ENCODE measurements at regions not wholly inside any gene's neighbourhood (a gene's known extent, or its start where the extent isn't known, plus 50 kb on each side); places are given as distances from the start of the nearest gene placed in this dataset.
"Not testable (repeated sequence)": the region's sequence is repeated elsewhere in the genome, so short reads cannot be mapped to it uniquely, and the experiment has no call there.

GRCh38 chr7:136527554-136527953 lies 340.9 kb upstream of the CHRM2 start:
- DNase-seq, result no peak

- DNase-seq, result no peak
These were observed 341.9 kb upstream of the CHRM2 start for GRCh38 chr7:136526408-136527105.

GRCh38 chr7:136523571-136523970 lies 344.9 kb upstream of the CHRM2 start:
- DNase-seq, result no peak

DNA sequence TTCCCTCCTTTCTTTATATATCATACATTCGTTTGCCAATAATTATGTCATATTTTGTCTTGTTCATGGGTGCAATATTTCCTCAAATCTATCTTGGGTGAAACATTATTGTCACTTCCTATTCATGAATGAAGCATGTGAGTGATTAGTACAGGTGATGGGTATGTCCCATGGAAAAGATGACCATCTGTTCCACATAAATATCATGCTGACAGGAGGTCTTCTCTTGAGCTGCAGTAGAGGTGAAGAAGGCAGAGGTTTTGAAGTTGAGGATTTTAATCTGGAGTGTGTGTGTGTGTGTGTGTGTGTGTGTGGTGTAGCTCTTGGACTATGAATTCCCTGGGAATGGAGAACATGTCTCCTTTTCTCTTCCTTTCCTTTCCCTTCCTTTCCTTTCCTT lies 350.5 kb upstream of the CHRM2 start:
- DNase-seq, result peak; percentile 42

- DNase-seq, result no peak
These were observed 353.7 kb upstream of the CHRM2 start for GRCh38 chr7:136514776-136515175.

DNA sequence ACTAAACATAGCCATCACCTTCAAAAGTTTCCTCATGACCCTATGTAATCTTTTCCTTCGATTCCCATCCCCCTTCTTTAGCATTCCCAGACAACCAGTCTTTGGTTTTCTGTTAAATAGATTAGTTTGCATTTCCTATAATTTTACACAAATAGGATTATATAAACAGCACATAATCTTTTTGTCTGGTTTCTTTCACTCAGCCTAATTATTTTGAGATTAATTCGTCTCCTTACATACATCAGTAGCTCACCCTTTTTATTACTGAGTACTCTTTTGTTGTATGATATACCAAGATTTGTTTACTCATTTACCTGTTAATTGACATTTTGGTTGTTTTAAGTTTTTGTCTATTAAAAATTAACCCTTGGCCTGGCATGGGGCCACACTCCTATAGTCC lies 354.7 kb upstream of the CHRM2 start:
- DNase-seq, result no peak

DNA sequence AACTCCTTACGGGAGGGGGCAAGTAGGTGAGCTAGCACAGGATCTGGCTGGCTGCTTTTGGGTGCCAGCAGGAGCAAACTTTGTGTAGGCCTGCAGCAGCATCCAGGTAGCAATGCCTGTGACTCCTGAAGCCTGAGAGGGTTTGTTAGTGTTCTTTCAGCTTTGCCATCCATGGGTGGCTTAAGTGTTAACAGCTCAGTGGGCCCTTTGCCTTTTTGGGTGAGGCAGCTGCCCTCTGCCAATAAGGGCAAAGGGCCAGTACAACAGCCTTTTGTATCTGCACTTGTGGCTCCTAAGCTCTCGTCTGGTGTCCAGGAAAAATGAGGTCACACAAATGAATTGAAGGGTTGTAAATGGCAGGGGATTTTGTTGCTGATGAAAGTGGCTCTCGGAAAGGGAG lies 359.0 kb upstream of the CHRM2 start:
- no peak for DNase-seq

DNA sequence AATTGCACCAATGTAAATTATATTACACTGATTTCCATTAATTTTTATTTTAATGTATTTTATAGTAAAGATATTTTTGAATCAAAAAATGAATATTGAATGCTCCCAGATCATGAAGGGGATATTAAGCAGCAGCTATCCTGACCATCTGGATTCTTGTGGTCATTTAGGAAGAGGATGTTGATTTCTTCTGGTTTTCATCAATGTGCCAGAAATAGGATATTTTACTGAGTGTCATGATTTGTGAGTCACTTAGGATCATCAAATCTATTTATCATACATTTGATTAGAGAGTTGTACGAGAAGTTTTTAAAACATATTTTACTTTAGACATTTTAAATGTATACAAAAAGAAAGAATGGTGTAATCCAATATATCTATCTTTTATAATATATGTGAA lies 366.3 kb upstream of the CHRM2 start:
- DNase-seq, result no peak

GRCh38 chr7:136501151-136501550 lies 367.3 kb upstream of the CHRM2 start:
- DNase-seq, result no peak

DNA sequence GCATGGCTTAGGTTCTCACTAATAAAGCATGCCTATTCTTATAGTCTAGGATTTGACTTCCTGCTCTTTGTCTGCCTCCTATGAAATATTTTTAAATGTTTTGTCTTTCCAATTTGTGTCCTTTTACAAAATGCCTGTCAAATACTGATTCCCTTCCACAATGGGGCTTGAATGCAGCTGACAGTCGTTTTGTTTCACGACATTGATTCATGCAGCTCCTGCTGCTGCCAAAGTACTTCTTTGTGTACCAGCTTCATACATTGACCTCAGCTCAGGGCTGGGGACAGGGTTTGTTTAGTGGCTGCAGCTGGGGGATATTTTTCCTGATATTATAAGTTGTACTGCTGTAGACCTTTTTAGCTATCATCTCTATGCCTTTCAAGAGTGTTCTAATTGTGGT lies 371.9 kb upstream of the CHRM2 start:
- peak; percentile 70 for DNase-seq

DNA sequence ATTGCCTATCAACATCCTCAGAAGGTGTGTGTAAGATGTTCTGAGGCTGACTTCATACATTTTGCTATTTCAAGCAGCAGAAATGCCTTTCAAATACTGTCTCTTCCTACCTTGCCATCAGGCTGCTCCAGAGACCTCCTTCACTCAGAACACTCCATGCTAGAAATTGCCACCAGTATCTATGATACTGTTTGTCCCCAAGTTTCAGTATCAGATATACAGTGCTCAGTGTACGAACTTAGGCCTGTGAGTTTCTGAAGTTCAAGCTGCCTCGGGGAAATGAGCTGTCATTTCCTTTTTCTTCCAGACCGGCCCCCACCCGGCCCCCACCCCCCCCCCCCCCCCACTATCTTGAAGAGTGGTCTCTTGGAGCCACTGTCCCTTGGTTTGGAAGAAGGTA lies 373.4 kb upstream of the CHRM2 start:
- DNase-seq, result no peak

DNA sequence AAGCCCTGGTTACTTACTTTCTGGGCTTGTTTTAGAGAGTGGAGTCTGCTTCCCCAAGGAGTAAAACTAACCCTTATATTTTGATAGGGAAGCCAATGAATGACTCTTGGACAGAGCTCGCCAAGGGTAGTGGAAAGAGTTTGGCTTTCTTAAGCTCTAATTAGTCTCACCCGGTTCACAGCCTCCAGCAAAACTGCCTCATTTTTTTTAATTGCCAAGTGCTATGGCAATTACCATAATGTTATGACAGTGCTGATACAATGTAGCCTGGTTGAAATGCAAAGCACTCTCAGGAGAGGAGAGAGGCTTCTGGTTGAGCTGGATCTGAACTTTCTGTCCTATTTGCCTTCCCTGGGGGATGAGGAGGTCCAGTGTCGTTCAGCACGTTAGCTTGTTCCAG lies 376.1 kb upstream of the CHRM2 start:
- peak; percentile 86 for DNase-seq

GRCh38 chr7:136489808-136490207 lies 378.6 kb upstream of the CHRM2 start:
- DNase-seq, result no peak

DNA sequence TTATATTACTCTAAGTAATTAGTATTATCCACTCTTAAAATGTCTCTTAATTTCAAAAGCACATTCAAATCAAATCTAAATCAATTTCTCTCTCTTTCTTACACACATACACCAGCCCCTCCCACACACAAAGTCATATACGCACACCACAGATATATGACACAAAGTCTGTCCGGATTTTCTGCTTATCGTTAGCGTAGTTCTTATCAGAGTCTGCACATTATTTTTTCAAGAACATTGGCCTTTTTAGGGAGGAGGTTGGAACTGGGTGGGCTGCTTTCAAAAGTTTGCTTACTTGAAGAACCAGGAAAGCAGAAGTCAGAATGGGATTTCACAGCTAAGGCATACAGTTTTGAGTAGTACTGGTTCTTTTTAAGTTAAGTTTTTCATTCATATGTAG lies 387.6 kb upstream of the CHRM2 start:
- no peak for DNase-seq

DNA sequence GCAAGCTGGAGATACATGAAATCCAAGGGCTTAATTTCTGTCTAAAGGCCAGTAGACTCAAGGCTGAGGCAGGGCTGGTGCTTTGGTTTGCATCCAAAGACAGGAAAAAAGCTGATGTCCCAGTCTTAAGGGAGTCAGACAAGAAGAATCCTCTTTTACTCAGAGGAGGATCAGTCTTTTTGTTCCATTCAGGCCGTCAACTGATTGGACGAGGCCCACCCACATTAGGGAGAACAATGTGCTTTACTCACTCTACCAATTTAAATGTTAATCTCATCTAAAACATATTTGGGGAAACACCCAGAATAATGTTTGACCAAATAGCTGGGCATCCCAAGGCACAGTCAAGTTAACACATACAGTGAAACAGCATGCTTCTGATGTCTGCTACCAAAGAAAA lies 388.5 kb upstream of the CHRM2 start:
- DNase-seq, result no peak

DNA sequence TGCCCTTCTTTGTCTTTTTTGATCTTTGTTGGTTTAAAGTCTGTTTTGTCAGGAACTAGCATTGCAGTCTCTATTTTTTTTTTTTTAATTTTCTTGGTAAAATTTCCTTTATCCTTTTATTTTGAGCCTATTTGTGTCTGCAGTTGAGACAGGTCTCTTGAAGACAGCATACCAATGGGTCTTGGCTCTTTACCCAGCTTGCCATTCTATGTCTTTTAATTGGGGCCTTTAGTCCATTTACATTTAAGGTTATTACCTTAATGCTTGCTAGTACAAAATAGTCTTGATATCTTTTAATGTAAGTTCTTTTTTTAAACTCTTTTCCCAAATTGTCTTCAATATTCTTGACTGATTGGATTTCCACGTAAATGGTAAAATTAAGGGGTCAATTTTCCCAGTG lies 398.3 kb upstream of the CHRM2 start:
- DNase-seq, result no peak

GRCh38 chr7:136452949-136453348 lies 415.5 kb upstream of the CHRM2 start:
- no peak for DNase-seq

- DNase-seq, result no peak
These were observed 421.7 kb upstream of the CHRM2 start for GRCh38 chr7:136446751-136447150.

- DNase-seq, result no peak
These were observed 426.6 kb upstream of the CHRM2 start for GRCh38 chr7:136441835-136442234.

GRCh38 chr7:136431736-136432135 lies 436.7 kb upstream of the CHRM2 start:
- not testable (repeated sequence) for DNase-seq

- no peak for DNase-seq
These were observed 444.4 kb upstream of the CHRM2 start for GRCh38 chr7:136424058-136424457.

GRCh38 chr7:136419740-136420139 lies 442.6 kb upstream of the MTPN start:
- not testable (repeated sequence) for DNase-seq

DNA sequence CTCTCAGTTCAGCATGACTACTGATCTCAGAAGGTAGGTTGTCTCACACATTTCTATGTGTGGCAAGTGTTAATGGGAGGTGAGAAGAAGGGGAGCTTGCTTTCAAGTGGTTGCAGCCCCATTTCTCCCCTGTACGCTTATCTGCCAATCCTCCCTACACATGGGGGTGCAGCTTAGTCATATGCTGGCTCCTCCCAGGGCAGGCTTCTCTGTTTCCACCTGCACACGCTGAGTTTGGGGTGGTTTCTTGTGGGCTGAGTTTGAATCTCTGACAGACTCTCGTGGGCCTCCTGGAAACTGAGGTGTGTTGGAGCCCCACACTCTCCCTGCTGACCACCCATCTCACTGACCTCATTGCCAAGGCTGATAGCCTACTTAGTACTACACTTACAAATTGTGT lies 435.8 kb upstream of the MTPN start:
- no peak for DNase-seq

GRCh38 chr7:136405931-136406777 lies 429.0 kb upstream of the MTPN start:
- peak; percentile 82 for DNase-seq

DNA sequence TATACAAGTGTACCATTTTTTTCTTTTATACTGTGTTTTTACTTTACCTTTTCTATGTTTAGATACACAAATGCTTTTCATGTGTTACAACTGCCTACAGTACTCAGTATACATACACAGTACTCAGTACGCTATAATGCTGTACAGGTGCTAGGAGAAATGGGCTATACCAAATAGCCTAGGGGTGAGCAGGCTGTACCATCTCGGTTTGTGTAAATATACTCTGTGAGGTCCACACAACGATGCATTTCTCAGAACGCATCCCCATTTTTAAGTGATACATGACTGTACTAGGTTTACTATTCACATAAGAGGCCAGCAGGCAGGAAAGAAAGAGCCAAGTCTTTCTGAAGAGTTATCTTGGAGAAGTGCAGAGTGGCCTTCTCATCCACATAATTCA lies 426.4 kb upstream of the MTPN start:
- peak; percentile 21 for DNase-seq
